ENCODE measurements at regions not wholly inside any gene's neighbourhood (a gene's known extent, or its start where the extent isn't known, plus 50 kb on each side); places are given as distances from the start of the nearest gene placed in this dataset.
"Not testable (repeated sequence)": the region's sequence is repeated elsewhere in the genome, so short reads cannot be mapped to it uniquely, and the experiment has no call there.

DNA sequence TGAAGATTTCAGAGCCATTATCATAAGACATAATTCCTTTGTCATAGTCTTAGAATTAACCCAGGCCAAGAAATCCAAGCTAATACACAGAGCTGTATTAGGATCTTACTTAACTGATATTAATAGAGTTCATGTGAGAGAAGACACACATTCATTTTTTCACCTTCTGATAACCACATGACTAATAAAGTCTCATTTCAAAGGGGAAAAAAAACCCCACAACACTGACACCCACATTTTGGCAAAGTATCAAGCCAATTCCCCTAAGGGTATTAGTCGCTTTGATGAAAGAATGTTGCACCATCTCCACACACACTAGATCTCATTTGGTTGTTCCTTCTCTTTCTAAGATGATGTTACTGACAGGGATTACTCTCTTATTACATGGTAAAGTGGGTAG lies 344.4 kb upstream of the ESRRG start:
- in situ Hi-C loops (cut with MboI; ENCODE audit: low pct_unique_long_range_greater_than_20kb, low sequenced_read_pairs) = no loop called here
- no peak for DNase-seq

DNA sequence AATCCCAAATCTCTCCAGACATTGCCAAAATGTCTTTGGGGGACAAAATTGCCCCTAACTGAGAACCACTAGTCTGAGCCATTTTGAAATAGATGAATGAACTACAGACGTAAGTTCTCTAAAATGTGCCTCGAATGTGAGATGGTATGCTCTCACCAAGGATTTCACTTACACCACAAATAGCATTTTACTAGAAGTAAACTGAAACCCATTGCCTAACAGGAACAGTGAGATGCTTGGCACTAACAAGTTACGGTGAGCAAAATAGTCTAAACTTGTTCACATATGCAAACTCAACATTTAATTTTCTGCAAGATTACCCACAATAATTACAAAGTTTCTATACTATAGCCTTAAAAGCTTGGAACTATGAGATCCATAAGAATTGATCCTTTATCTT lies 343.6 kb upstream of the ESRRG start:
- in situ Hi-C loops (cut with MboI; ENCODE audit: low pct_unique_long_range_greater_than_20kb, low sequenced_read_pairs) = no loop called here
- DNase-seq = no peak

DNA sequence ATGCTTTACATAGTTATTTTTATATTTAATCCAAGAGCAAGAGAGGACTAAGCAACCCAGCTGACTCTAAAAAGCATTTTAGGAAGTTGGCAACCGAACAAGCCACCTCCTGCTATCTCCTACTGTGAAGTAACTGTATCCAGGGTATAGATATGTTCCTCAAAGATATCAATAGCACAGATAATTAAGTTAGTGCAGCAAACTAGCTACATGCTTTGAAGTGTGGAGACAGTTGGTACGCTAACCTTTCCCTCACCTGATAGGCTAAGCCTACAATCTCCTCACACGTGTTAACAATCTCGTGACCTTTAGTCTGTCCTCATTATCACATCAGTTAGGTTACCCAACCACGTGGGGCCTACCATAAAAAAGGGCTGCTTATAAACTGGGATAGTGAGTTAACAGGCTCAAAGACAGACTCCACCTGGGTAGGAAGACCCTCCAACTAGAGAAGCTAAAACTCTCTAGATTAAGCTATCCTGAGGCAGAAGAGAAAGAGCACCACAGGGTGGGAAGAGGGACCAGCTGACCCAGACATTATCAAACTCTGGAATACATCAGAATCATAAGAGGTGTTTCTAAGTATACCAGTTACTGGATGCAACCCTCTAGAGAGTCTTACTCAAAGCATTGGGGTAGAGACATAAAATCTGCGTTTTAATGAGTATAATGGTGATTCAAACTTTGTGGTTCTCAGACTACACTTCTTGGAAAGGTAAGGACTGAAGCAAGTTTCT lies 340.1 kb upstream of the ESRRG start:
- no peak for DNase-seq
- in situ Hi-C loops (cut with MboI; ENCODE audit: low pct_unique_long_range_greater_than_20kb, low sequenced_read_pairs) = no loop called here

DNA sequence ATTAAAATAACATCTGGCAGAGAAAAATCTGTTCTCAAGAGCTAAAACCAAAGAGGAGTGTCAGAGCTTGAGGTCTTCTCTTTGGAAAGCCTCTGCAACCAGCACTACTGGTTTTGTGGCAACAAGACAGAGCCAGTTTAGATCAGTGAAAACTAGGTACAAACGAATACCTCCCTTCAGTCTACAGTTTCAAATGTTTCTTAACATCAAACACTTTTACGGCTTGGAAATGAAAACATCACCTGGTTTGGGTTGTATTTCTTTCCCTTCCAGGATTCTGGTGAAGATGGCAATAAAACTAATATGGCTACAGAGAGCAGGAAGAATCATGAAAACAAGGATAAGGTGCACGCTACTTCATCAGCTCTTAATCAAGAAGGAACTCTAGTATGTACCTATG lies 339.4 kb upstream of the ESRRG start:
- in situ Hi-C loops (cut with MboI; ENCODE audit: low pct_unique_long_range_greater_than_20kb, low sequenced_read_pairs) = no loop called here
- no peak for DNase-seq

DNA sequence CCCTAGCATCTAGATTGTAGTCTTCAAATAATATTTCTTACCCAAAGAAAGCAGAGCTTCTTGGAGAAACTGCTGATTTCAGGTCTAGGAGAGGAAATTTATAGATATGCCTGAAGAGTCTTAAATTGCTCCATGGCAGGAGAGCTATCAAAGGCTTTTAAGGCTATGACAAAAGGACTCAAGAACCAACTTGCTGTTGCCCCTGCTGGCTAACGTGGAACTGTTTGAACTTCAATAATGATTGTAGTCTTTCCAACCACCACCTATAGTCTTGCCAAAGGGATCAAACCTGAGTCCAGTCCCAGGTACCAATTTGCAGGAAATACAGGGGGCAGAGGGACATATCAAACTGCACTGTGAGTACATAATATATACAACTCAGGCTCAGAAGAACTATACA lies 336.2 kb upstream of the ESRRG start:
- in situ Hi-C loops (cut with MboI; ENCODE audit: low pct_unique_long_range_greater_than_20kb, low sequenced_read_pairs) = no loop called here
- no peak for DNase-seq

DNA sequence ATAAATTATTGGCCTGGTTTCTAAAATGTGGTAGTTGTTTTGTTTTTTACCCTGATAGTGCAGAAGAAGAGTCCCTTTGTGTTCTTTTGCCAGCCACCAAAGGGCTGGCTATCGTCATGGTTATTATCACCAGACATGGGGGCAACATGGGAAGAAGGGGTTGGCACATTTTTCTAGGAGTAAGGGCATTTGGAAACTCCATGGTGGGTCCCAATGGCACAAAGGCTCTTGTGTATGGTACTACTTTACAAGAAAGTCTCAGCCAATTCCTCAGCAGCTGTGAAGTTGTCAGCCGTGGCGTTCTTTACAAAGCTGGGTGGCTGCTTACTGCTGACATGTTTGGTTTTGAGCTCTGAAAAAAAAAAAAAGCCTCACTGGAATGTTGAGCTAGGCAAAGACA lies 330.4 kb upstream of the ESRRG start:
- DNase-seq = no peak
- in situ Hi-C loops (cut with MboI; ENCODE audit: low pct_unique_long_range_greater_than_20kb, low sequenced_read_pairs) = no loop called here

DNA sequence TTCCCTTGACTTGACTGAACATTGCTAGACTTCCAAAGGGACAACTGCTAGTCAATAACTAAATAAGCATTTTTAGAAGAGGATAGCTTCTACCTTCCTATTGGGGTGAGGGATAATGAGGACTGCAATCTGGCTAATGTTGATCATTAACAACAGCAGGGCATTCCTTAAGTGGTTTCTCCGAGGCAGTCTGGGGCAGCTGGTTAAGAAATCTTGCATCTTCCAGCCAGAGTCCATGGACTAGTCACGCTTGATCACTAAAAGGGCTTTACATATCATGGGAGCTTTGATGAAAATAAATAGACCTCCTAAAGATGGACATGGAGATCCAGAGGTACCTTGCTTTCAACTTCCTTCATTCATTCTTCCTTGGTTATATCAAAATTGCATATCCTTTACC lies 329.4 kb upstream of the ESRRG start:
- DNase-seq = no peak
- in situ Hi-C loops (cut with MboI; ENCODE audit: low pct_unique_long_range_greater_than_20kb, low sequenced_read_pairs) = no loop called here

DNA sequence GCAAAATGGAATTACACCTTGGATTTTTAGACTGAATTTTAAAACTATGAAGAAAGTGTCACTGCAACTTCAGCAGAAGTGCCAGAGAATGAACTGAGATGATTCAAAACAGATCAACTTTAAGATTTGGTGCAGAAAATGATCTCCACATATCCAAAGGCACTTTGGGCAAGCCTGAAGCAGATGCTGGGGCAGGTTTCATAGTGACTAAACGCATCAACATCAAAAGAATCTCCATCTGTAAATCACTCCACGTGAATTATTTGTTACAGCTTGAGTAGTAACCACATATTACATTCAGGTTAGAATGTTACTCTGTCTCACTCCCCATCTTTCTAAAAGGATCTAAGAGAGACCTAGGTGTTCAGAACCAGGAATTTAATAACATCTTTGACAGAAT lies 329.0 kb upstream of the ESRRG start:
- in situ Hi-C loops (cut with MboI; ENCODE audit: low pct_unique_long_range_greater_than_20kb, low sequenced_read_pairs) = no loop called here

DNA sequence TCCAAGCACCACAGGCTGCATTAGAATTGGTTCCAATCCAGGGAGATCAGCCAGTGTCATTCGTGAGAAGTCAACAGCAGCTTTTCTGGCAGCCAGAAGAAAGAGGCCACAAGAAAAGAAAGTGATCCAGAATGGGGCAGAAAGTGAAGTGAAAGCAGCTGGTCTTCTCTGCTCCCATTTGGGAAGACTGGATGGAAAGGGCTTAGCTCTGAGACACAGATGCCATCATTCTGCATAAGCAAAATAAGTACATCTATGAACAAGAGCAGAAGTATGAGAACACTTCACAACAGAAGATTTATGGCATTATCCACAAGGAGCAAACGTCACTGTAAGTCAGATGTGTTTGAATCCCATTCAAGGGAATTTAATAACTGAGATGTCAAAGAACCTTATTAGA lies 326.5 kb upstream of the ESRRG start:
- no peak for DNase-seq
- in situ Hi-C loops (cut with MboI; ENCODE audit: low pct_unique_long_range_greater_than_20kb, low sequenced_read_pairs) = no loop called here

More for the DNA sequence above, 329.0 kb upstream of the ESRRG start:
- no peak for DNase-seq

DNA sequence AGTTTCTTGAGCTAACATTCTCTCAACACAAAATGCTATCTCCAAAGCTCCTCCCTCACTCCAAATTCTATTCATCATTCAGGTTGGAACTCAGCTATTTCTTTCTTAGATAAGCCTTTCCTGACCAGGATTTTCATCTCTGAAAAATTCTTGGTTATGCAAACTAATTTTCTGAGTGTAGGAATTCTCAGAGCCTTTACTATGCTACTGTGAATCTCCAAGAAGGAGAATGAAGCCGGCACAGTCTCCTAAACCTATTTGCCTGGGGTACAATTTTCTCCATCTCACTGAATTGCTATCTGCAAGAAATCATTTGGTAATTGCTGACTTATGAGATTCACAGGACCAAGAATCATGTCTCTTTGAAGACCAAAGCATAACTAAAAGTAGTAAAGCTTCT lies 325.9 kb upstream of the ESRRG start:
- no peak for DNase-seq
- in situ Hi-C loops (cut with MboI; ENCODE audit: low pct_unique_long_range_greater_than_20kb, low sequenced_read_pairs) = no loop called here

DNA sequence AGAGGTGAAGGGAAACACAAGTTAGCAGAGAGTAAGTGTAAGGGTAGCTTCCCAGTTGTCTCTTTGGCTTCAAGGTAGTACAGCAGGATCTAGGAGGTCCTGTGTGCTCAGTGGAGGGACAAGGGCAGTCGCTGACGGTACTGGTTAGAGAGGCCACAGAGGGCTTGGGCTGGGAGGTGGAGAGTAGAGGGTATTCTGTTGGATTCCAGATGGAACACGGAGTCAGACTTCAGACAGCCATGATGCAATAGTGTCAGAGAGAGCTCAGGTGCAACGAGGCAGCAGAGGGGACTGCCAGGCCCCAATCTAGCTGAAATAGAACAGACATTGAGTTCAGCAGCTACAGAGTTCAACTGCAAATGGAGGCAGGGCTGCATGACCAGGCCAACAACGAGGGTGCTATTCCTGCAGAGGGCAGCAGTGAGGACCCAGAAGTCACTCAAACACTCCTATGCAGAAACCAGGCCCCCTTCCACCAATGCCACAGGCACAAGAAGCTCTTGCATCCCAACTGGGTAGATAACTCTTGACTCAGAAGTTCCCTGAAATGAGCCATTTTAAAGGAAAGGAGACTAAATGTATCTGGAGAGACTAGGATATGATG lies 325.0 kb upstream of the ESRRG start:
- in situ Hi-C loops (cut with MboI; ENCODE audit: low pct_unique_long_range_greater_than_20kb, low sequenced_read_pairs) = no loop called here
- peak; percentile 5 for DNase-seq

DNA sequence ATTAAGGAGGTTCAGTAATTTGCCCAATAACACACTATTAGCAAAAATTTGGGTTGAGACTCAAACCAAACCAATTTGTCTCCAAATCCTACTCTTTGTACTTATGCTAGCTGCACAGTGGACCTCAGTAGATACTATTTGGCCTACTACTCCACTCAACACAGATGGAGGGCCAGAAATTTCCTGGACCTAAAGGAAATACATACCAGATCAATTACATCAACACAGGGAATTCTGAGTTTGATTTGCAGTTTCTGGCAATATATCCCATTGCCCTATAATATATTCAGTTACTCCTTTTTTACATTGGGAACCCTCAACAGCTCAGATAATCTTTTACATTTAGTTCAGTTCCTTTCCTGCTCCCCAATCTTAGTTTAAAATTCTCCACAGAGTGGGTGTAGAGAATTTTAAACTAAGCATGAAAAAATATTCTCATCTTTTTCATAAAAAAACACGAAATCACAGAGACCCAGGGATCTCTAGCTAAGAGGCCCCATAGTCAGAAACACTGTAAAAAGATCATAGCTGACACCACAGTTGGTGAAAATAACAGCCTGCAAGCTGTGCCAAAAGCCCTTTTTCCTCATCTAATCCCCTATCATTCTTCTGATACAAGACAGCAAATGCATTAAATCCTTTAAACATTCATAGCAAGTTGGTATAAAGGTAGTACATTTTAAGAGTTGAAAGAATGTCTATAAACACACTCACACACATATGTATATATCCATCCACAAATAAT lies 317.7 kb upstream of the ESRRG start:
- DNase-seq = no peak
- in situ Hi-C loops (cut with MboI; ENCODE audit: low pct_unique_long_range_greater_than_20kb, low sequenced_read_pairs) = no loop called here

DNA sequence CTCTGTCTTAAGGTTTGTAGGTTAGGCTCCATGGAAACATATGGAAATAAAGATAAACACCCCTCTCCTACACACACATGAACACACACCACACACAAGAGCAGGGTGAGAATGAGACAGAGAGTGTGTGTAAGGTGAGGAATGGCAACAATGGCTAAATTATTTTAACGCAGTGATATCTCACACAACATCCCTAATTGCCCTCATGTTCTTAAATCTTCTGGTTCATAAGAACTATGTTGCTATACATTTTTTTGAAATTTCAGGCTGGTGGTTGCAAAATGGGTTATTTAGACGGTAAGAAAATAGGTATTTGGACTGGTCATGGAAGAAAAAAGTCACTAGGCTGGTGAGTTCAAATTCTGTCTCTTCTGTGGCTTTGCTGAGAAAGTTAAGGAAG lies 316.7 kb upstream of the ESRRG start:
- in situ Hi-C loops (cut with MboI; ENCODE audit: low pct_unique_long_range_greater_than_20kb, low sequenced_read_pairs) = no loop called here
- no peak for DNase-seq

DNA sequence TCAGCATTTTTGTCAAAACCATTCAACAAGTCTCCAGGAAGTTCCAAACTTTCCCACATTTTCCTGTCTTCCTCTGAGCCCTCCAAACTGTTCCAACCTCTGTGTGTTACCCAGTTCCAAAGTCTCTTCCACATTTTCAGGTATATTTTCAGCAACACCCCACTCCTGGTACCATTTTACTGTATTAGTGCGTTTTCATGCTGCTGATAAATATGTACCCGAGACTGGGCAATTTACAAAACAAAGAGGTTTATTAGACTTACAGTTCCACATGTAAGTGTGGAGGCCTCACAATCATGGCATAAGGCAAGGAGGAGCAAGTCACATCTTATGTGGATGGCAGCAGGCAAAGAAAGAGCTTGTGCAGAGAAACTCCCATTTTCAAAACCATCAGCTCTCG lies 315.9 kb upstream of the ESRRG start:
- in situ Hi-C loops (cut with MboI; ENCODE audit: low pct_unique_long_range_greater_than_20kb, low sequenced_read_pairs); DNase-seq: not testable (repeated sequence)

DNA sequence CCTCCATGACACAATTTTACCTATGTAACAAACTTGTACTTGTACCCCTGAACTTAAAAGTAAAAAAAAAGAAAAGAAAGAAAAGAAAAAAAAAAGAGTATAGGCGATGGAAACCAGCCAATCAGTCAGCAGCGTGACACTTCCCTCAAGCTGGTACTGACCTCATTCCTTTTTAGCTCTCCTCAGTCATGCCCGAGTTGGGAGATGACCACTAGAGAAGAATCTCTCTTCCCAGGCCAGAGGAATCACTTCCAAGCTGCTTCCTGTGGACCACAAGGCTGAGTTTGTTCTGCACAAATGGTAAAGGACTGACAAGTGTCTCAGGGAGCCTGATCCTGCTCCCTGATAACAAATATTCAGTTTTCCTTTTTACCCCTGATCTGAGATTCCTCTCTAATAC lies 313.5 kb upstream of the ESRRG start:
- DNase-seq = no peak
- in situ Hi-C loops (cut with MboI; ENCODE audit: low pct_unique_long_range_greater_than_20kb, low sequenced_read_pairs) = no loop called here

DNA sequence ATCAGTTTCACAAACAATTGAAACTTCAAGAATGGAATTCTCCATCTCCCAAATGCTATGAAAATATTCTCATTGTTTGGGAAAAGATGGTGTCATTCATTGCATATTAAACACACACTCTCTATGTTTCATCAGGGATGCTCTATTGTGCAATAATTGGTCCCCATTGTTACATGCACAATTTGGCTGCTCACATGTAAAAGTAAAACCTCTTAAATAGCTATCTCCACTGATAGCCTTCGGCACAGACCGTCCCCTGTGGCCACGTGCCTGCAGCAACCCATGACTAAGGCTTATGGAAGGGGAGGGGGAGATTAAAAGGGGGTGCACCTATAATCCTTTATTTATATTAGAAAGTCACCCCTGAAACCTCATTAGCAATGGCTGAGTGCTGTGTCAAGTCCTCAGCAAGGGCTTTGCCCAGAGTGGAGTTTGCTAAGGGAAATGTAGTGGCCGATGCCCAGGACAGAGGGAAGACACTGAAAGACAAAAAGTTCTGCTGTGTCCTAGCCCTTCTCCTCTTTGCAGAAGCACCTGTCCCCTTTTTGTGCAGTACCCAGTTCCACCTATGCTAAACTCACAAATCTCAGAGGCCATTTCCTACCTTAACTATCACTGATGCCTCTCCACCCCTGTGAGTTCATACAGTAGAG lies 309.6 kb upstream of the ESRRG start:
- in situ Hi-C loops (cut with MboI; ENCODE audit: low pct_unique_long_range_greater_than_20kb, low sequenced_read_pairs) = no loop called here
- DNase-seq = no peak

DNA sequence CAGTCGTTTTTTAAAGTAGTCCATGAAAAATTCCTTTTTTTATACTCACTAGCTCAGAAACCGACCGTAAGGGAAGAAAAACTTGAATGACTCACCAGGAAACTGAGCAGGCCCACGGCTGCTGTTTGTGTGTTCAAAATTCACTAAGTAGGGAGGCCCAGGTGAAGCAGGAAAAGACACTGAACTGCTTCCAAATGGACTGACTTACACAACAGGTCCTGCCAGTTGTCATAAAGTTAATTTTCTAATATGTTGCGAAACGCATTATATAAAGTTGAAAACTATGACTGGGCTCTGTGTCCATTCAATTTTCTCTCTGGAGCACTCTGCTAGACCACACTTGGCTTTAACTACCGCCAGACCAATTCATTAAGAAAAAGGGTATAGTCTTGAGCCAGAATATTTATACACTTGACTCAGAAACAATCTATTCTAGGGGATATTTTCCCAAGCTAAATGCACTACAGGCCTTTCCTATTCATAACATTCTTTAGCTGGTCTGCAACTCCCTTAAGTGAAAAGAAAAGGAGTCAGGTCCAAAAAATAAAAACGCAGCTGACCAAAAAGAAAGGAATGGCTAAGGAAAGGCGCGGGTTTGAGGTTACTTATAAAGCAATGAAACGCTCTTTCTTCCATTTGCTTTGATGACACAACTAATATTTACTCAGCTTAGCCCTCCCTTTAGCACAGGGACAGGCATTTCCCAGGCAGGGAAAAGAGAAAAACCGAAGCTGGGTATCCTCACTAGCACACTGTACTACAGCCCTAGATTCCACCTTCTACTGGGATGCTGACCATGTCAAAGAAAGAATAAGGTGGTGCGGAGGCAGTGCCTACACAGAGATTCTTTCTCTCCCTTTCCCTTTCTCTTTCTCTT lies 306.3 kb upstream of the ESRRG start:
- no peak for DNase-seq

DNA sequence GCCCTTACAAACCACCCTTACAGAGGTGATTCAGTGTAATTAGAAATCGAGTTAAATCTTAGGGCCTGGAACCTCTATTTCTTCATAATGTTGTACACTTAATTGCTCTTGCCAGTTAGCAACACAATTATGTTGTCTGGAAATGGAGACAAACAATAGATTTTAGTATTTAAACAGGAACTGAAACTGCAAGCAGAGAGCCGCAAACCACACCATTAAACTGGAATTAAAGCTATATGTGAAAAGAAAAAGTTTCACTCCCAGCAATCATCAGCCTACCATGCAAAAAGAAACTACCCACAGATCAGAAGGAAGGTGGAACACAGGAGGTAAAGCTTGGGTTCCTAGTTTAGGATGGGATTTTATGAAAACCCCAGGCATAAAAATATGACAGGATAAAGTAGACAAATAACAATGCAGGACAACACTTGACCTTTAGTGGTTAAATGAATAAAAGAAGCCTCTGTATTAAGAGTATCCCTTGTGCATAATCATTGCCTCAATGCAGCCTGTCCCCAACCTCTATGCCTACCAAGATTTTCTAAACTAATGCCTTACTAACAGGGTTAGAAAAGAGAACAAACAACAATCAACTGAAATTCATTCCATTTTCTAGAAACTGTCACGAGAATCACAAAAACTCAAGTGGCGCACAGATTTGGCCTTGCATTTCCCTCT lies 304.3 kb upstream of the ESRRG start:
- DNase-seq = no peak
- in situ Hi-C loops (cut with MboI; ENCODE audit: low pct_unique_long_range_greater_than_20kb, low sequenced_read_pairs) = no loop called here

More for the DNA sequence above, 306.3 kb upstream of the ESRRG start:
- in situ Hi-C loops (cut with MboI; ENCODE audit: low pct_unique_long_range_greater_than_20kb, low sequenced_read_pairs) = no loop called here

DNA sequence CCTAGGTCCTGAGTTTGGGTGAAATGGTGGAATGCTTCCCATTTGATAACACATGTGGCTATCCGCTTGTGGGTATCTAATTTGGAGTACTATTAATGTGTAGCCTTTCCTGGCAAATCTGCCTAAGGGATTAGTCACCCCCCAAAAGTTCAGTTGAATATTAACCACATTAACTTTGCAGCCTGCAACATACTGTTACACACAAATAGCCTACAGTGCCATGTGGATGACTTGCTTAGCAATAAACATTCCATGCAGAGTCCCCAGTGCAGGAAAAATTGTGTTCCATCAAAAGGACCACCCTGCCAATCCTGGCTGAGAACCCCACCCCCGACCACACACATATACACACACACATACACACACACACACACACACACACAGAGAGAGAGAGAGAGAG lies 303.3 kb upstream of the ESRRG start:
- in situ Hi-C loops (cut with MboI; ENCODE audit: low pct_unique_long_range_greater_than_20kb, low sequenced_read_pairs) = no loop called here

More for the DNA sequence above, 303.3 kb upstream of the ESRRG start:
- DNase-seq = no peak

Data from KBM-7 (cell line).